CD4-positive, alpha-beta T cell treated with Interleukin-12 subunit alpha and Interleukin-12 subunit beta, for 1 hour (primary cell): ENCODE measurements at regions not wholly inside any gene's neighbourhood (a gene's known extent, or its start where the extent isn't known, plus 50 kb on each side); places are given as distances from the start of the nearest gene placed in this dataset.

Source experiments
- DNase-seq: peaks from one replicate; pipeline ENCODE4 v3.0.0-alpha.2; 2020

DNA sequence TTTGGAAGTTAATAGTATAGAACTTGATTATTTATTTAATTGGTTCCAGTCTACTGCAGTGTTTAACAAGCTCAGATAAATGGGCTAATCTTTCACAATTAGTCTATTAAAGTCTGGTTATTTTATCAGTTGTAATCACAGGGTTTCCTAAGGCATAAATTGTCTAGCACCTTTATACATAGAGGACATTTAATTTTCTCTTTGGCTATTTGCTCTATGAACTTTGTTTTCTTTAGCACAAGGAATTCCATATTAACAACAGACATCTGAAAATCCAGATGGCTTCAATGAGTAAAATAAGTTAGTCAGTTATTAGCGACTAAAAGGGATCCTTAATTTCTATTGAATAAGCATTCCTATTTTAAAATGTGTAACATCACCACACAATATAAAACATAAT is 1350.8 kb upstream of the SLC10A2 start:
- DNase-seq = no peak

DNA sequence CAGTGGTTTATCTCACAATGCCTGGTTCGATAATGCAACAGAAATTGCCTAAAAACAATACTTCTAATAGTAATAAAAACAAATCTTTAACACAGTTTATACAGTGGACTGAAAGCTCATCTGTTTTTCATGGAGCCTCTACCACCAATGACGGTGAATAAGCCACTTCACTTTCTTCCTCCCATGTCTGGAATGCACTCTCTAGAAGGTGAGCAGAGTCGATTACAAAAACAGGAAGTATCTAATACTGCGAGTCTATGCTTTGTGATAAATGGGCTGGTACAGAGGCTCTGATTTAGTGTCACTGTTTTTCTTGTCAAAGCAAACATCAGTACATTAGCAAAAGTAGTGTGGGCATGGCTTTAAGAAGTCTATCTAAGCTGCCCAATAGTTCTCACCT is 1348.6 kb upstream of the SLC10A2 start:
- no peak for DNase-seq

DNA sequence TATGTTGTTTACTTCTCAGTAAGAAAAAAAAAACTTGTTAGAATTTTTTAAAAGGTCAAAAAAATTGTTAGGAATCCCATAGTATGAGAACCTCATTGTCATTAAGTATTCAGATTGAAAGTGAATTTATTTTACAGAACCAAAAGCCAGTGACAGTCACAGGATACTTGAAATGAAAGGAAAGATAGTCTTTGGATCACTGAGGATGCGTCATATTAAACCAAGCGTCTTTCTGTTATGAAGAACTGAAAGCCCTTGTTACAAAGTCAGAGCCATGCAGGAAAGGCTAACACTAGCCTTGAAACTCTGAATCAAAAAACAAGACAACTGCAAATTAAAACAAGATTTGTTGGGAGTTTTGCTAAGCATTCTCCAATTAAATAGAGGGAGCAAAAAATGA is 1348.0 kb upstream of the SLC10A2 start:
- DNase-seq = no peak

DNA sequence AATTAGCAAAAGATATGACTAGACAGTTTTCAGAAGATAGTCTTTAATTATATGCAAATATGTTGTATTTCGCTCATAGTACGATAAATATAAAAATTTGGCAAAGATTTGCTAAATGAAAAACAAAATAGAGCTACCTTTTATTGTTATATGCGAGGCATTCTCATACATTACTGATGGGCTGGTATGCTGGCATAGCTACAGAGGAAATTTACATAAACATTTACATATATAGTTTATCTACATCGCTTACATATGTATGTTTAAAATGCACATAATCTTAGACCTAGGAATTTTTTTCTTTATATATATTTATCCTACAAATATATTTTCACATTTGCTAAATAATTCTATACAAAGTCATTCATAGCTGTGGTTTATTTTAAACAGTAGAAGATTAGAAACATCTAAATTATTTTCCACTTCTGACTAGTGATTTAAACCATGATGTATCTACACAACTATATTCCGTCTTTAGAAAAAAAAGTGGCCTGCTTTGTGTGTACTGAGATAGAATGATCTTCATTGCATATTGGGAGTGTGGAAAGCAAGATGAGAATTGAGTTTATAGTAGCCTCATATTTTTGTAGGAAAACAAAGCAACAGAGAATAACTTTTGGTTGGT is 1345.0 kb upstream of the SLC10A2 start:
- no peak for DNase-seq

DNA sequence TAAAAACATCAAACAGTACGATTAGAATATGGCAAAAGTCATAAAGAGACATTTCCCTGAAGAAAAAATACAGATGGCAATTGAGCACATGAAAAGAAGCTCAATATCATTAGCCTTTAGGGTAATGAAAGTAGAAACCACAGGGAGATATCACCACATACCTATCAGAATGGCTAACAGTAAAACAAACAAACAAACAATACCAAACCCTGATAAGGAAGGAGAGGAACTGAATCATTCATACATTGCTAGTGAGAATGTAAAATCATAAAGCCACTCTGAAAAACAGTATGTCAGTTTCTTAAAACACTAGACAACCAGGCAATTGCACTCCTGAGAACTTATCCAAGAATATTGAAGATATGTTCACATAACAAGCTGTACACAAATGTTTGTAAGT is 1342.5 kb upstream of the SLC10A2 start:
- DNase-seq = no peak

DNA sequence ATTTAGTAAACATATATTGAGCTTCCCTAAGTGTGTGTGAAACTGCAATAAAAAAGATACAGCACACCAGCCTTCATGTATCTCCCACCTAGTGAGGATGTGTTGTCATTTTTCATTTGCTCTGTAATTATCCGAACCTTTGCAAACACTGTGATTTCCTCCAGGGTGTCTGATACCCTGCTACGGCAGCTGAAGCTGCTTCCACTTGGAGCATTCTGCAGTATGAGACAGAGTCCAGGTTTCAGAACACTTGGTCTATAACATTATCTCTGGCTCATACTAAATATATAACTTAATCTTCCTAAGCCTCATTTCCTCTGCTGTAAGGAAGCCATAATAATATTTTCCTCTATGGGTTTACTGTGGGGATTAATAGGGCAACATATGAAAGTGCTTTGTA is 1338.1 kb upstream of the SLC10A2 start:
- DNase-seq = no peak

DNA sequence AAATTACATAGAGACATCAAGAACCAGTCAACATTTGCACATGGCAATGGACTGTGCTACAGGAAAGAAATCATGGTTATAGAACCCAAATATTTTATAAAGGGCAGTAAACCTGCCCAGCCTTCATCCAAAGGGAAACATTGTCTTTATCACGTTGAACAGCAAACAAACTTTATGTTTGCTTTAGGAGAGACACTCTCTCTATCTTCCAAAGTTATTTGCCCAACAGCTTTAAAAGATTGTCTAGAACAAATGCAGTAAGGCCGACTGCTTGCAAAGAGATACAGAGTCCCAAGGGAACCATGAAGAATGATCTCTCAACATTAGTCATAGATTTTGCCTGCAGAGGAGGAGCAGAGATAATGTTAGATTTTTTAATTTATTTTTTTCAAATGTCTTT is 1323.5 kb upstream of the SLC10A2 start:
- no peak for DNase-seq

DNA sequence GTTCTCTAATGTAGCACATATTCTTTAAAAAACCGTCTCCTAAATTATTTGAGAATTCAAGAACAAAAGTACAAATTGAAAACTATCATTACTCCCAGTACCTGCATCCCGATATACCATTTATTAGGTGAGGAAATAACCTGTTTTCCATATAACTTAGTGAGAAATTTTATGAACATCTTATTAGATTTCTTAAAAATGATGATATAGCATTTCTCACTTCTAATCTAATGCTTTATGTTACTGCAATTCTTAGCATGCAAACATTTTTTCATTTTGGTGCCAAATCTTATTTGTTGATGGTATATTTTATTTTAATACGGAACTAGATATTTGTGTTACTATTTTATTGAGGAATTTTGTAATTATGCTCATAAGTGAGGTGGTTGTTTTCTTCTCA is 1321.3 kb upstream of the SLC10A2 start:
- no peak for DNase-seq

DNA sequence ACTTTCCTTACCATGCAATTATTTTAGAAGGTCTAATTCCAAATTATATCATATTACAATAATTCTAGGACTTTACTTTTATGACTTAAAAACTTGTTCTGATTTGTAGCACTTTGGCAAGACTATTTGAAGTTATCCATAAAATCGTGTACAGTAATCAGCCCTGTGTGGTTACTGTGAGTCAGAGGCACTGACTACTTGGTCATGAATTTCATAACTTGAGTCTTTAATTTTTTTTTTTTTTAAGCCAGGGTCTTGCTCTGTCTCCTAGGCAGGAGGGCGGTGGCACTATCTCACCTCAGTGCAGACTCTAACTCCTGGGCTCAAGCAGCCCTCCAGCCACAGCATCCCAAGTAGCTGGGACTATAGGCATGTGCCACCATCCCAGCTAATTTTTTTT is 1319.2 kb upstream of the SLC10A2 start:
- DNase-seq = no peak

DNA sequence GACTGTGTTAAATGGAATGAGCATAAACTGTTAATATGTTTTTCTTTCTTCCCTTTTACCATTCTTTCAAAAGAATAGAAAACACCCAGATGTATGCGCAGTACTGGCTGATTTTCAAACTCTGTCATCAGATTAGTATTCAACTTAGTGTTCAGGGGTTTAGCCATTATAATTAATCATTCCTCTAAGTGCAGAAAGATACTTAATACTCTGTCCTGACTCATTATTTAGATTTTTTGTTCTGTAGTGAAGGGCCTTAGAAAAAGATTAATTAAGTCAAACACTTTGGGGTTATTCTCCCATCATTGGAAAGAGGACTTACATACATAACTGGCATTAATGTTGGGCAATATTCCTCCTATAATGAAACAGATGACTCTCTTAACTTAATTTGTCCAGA is 1316.7 kb upstream of the SLC10A2 start:
- no peak for DNase-seq

DNA sequence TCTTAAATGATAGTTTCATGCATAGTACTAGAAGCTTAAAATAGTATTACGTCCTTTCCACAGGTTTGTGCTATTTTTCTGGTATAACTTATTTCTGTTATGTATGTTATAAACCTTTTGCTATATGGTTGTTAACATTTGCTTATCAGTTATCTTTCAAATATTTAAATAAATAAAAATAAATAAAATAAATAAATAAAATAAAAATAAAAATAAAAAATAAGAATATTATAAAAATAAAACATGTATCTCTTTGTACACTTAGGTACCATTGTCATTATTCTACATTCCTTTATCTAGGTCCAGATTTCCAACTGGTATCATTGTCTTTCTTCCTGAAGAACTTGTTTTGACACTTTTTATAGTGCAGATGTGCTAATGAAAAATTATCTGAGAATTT is 1310.4 kb upstream of the SLC10A2 start:
- DNase-seq = no peak

DNA sequence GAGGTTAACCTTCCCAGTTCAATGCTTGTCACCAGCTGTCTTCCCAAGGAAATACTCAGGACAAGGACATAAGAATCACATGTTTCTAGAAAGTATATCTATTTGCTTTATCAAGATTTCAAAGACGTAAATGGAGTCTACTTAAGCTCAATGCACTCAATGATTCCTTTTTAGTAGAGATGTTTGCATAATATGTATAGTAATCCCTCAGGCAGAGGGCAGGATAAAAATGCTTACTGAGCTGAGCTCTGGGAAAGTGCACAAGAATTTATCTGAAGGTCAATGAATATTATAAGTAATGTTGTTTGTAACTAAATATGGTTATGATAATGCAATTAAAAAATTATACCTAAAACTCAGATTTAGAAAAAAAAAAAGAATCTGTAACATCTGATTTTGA is 1309.4 kb upstream of the SLC10A2 start:
- DNase-seq = no peak

DNA sequence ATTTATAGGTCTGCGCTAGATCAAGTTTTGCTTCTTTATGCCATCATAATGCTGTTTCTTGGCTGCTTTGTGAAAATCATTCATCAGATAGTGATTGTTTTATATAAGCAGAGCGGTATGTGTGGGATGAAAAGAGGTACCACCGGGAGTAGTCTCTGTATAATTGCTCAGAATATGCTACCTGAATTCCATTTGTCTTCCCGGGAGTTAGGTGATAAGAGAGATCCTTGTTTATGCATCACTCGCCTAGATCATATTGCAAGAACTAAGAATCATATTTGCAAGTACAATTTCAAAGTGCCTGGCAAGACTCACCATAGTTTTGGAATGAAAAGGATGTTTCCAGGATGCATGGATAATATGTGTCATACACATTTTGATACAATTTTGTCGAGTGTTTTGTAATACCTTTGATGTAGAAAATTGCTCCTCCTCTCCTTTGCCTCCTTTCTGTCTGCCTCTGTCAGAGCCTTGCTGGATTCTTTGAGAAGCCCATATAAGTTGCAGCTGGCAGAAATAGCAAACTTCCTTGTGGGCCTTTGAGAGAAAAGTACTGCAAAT is 1306.0 kb upstream of the SLC10A2 start:
- DNase-seq = no peak

DNA sequence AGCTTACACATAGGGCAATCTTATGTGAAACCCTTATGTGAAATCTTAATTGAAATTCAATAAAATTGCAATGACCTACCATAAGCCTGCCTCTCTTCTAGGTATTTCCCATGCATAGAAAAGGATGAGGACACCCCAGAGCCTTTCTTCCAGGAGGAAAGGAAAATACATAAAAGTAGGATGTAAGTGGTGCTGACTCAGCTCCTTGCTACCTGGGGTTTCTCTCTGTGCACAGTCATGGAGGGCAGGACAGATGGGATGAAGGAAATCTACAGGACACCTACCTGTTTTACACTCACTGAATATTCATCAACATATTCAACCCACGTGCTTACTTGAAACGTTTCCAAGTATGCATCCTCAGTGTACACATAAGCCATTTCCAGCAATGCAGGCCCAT is 1299.2 kb upstream of the SLC10A2 start:
- DNase-seq = no peak

DNA sequence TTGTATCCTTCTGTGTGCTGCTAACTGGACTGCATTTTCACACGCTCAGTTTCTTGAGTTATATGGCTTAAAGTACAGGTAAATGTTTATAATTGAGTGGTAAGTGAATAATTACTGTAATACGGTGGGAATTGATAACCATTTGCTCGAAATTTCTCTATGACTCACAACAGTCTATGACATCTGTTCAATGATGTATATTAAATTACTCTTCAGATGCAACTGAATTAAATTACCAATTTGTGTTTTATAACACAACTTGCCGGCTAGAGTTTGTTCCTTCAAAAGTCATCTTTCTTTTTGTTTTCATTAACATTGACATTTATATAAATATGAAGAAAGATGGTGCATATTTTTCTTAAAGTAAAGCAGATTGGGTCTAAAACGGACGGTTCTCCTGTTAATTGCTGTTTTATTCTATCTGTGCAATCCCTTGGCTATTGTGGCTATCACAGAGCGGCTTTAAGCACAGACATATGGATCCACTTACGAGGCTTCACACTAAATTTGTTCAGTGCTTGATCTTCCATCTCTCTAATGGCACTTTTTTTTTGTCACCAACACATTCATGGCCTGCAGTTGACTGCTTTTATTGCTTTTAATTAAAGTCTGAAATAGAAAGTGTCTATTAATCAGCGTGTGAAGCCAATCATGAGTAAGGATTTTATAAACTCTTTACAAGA is 1291.6 kb upstream of the SLC10A2 start:
- DNase-seq = no peak

DNA sequence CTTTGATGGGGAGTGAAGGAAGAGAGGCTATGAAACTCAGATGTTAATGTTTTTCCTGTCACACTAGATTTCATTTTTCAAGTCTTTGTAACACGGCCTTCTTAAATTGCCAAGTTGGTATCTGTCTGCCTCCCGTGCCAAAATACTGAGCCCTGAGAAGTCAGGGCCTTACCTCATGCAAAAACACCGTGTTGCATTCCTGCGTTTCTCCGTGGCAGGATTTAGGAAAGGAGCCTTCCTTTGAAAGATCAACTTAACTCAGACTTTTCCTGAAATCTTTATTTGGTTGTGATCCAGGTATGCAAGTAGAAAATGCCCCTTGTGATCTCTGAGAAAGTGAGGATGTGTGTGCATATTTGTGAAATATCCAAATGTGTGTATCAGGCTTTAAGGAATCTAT is 1291.0 kb upstream of the SLC10A2 start:
- no peak for DNase-seq

DNA sequence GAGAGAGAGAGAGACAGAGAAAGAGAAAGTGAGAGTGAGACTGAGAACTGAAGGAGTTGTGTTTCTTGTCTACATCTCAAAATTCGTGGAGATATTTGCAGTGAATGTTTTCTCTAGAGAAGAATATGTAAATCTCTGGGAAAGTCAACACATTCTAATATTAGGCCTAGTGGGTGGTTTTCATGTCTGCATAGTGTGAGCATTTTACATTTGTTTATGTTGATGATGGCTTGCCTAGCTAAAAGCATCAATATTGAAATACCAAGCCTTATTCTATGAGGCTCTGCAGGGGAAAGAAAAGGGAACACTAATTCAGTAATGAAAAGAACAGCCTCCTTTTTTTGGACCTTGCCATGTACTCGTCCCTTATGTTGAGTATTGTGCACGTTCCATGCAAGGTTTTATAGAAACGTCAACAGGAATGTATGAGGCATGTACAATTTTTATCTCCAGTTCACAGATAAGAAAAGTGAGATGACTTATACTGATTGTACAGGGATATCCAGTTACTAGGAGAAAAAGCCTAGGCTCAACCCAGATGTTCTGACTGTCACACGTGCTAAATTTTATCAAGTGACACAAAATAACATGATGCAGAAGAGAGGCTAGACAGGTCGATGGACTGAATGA is 1288.9 kb upstream of the SLC10A2 start:
- DNase-seq = no peak

DNA sequence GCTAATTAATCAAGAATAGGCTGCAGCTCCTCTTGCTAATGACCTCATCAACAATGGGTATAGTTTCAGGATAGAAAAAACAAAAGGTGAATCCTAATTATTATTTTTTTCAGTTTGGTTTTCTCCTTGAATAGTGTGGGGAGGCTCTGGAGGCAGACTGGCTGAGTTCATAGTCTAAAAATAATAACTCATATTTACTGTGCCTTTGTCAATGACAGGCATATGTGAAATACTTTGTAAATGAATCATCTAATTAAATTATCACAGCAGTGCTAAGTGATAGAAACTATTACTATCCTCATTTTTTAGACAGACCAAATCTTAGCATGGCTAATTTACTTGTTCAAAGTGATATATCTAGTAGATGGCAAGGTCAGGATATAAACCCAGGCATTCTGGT is 1261.0 kb upstream of the SLC10A2 start:
- no peak for DNase-seq

DNA sequence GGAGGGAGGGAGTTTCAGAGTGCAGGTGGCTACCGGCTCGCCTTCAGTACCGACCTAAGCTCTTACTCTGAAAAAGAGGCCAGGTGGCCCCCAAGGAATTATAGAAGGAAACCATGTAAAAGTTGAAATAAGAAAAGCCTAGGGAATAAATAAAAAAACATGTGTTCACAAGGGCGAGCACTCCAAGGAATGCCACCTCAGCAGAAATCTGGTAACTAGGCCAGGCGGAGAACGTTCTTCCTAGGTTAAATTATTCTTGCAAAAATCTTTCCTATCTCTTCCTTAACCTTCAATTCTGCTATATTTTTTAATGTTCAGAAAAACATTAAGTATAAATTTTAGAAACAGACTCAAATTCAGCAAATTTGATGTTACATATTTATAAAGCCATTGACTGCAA is 1260.3 kb upstream of the SLC10A2 start:
- no peak for DNase-seq

DNA sequence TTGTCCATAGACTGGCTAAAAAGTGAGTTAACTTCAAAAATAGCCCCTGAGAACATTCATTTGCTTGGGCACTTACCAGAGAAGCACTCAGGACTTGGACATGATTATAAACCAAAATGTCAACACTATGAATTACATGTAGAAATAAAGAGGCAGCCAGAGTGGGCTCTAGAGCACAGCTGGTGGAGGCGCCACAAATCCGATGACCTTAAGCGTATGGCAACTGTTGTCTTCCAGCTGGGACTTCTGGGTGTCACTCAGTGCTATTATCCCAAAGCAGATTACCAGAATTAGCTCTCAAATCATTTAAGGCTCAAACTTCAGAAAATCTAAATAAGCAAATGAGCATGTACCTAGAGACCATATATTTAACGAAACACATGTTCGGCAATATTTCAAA is 1255.5 kb upstream of the SLC10A2 start:
- DNase-seq = no peak

DNA sequence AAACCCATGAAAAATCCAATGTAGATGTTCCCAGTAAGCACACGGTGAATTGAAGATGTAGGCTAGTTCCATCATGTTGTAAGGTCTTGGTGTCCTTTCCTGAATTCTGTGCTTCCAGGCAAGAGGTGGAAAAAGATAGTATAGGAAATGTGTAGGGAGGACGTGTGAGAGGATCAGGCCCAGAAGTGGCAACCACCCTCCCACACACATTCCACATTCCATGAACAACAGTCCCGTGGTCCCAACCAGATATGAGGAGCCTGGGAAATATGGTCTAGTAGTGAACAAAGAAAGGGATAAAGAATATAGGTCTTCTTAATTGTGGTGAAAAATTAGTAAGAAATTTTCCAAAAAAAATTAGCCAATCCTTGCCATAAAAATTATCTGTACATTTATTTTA is 1254.2 kb upstream of the SLC10A2 start:
- DNase-seq = no peak

DNA sequence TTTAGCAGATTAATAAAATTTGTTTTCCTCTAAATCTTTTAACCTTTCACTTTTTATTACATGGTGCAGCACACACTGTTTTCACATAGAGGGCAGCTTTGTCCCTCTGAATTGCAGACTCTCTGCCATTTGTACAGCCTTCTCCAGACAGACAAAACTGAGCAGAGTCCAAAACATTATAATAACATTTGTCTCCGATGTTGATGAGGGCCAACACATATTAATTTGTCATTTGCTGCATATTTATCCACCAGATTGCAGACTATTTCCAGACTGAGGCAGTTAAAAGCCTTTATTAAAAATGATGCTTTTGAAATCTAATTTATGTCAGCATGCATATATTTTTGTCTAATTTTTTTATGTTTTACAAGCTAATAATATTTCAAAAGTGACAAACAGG is 1251.9 kb upstream of the SLC10A2 start:
- no peak for DNase-seq

DNA sequence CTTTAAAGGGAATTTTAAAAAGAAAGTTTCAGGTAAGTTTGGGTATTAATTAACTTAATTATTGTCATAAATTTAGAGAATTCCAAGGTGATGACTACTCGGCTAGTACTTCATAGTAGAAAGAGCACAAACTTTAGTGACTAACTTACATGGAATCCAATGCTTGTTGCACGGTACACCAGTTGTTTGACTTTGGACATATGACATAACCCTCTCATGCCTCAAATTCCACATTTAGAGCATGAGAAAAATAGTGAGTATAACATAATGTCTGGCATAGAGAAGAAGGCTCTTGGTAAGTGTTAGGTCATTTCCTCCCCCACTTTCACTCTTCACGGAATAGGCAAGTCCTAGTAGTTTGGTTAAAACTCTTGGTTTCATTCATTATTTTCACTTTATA is 1249.4 kb upstream of the SLC10A2 start:
- no peak for DNase-seq

DNA sequence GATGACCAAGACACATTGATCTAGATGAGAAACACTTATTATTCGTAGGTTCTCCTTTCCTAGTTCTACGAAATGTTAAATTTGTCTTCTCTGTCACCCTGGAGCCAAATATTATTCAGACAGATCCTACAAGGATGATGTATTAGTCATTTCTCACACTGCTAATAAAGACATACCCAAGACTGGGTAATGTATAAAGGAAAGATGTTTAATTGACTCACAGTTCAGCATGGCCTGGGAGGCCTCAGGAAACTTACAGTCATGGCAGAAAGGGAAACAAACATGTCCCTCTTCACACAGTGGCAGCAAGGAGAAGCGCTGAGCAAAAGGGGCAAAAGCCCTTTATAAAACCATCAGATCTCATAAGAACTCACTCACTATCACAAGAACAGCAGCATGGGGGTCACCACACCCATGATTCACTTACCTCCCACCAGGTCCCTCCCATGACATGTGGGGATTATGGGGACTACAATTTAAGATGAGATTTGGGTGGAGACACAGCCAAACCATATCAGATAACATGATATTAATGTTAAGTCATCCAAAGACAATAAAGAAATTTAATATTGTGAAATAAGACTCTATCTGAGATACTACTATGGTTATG is 1248.8 kb upstream of the SLC10A2 start:
- DNase-seq = no peak
